GM18511 (cell line): ENCODE measurements at regions not wholly inside any gene's neighbourhood (a gene's known extent, or its start where the extent isn't known, plus 50 kb on each side); places are given as distances from the start of the nearest gene placed in this dataset.
"Not testable (repeated sequence)": the region's sequence is repeated elsewhere in the genome, so short reads cannot be mapped to it uniquely, and the experiment has no call there.

Experiments used
- ATAC-seq: cut with Tn5 transposase; IDR thresholded peaks from one replicate; pipeline ENCODE4 v1.9.1; 2021; ENCODE audit warnings: mild to moderate bottlenecking, moderate library complexity; ENCODE audit not compliant: unreplicated experiment

DNA sequence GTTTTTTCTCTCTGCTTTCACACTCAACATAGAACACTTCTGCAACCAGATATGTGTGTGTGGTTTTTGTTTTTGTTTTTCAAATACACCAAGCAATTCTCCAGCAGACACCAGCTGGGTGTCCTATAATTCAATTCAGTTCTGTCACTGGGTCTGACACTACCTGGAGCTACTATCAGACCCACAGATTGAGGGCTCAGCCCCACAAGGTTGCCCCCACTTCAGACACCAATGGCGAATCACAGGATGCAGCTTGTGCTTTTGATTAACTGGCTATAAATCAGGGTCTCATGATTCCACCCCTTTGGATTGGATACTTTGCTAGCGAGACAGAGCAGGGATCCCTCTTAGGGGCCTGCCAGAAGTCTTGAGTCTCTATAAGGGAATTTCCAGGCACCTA, 462.2 kb upstream of the NRP1 start:
- no peak for ATAC-seq

DNA sequence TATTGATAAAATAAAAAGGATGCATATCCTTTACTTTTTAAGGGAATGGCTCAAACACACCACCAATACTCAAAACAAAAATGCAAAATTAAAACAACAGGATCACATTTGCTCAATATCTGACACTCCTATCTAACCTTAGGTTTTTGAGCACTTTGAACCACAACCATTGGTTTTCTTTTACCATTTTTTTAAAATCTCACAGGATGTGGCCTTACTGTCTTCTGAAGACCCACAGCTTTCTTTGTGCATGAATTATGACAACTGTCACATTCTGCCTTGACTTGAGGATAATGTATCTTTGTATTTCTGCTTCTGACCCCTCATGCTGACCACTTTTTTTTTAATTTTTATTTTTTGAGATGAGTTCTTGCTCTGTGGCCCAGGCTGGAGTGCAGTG, 461.1 kb upstream of the NRP1 start:
- ATAC-seq: no peak

GRCh38 chr10:33794460-33794859, 460.0 kb upstream of the NRP1 start:
- no peak for ATAC-seq

- no peak for ATAC-seq
Measured at GRCh38 chr10:33793793-33794192, 459.3 kb upstream of the NRP1 start.

- ATAC-seq: no peak
Measured at GRCh38 chr10:33791272-33791660, 456.8 kb upstream of the NRP1 start.

GRCh38 chr10:33790521-33791271, 456.2 kb upstream of the NRP1 start:
- no peak for ATAC-seq

DNA sequence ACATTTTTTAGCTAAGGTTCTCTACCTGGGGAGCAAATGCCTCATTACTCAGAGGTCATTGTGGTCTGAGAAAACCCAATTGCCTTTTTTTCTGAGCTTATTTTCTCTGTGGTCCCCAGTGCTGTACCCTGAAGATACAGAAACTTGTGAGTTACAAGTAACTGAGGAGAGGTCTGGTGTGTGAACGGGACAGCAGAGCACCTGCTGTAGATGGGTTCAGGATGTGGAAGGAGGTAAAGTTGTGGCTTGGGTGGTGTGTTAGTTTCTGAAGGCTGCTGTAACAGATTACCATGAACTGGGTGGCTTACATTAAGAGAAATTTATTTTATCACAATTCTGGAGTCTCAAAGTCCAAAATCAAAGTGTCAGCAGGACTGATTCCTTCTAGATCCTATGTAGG, 449.1 kb upstream of the NRP1 start:
- ATAC-seq: no peak

DNA sequence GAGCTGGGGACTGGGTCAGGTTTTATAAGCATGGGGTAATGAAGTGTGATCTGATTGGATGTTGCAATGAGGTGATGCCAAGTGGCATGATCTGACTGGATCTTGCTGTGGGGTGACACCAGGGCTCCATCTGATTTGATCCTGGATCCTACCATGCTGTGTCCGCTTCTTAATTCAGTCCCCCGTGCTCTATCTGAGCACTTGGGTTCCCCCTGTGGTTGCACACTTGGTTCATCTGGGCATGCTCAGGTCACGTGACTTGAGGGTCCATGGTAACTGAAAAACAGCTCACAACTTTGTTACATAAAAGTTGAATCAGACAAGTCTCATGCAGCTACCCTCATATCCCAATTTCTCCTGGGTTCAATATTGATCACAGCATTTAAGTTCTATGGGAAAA, 448.6 kb upstream of the NRP1 start:
- no peak for ATAC-seq

DNA sequence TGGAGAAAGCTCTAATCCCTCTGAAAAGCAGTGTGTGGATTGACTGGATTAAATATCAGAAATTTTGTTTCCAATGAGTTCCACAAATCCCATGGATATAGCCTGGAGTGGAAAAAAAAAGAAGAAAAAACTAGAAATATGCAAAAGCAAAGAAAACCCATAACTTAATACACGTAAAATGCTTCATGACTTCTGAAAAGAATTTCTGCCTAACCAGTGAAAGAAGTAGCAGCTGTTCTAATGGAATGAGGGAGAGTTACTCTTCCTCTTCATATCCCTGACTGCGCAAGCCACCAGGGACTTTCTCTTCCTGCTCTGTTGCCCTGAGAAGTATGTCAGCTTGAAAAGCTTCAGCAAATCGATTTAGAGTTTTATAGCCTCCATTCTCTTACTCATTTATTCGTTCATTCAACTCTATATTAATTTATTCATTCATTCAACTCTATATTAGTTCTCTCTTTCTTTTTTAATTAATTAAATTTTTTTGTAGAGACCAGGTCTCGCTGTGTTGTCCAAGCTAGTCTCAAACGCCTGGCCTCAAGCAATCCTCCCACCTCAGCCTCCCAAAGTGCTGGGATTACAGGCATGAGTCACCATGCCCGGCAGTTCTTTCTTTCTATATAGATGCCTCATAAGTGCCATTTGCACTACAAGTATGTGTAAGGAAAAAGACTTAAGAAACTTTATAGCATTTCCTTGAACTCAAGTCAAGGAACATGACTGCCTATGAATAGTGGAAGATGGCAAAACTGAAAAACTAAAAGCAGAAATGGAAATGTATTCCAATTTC, 447.3 kb upstream of the NRP1 start:
- no peak for ATAC-seq

DNA sequence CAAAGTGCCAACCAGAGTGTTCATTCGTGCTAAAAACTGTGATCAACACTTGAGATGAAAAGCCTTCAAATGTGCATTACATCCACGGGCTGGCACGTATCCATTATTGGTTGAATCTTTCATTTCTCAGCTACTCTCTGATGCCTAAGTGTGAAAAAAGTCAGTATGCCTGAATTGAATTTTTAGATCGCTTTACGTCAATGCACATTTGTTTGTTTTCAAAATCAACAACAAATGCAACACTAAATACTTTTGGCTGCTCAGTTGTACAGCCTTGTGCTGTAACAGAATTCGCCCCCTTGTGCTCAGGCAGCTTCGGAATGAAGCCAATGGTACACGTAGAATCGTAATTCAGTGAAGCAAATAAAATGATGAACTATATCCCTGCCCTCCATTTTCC, 446.5 kb upstream of the NRP1 start:
- no peak for ATAC-seq

DNA sequence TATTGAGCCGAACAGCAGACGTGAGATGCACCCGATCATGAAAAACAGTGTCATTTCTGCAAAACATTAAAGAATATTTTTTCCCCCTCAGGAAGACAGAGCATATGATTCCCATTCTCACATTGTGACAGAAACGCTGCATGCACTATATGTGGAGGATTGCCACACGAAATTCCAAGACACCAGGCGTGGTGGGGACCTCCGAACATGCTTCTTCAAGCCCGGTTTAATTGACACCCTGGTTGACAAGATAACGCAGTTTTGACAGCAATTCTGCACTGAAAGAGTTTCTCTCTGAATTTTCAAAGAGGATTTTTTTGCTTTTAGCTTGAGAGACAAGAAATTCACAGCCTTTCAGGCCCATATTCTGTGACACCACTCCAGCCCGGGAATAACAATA, 442.8 kb upstream of the NRP1 start:
- no peak for ATAC-seq

DNA sequence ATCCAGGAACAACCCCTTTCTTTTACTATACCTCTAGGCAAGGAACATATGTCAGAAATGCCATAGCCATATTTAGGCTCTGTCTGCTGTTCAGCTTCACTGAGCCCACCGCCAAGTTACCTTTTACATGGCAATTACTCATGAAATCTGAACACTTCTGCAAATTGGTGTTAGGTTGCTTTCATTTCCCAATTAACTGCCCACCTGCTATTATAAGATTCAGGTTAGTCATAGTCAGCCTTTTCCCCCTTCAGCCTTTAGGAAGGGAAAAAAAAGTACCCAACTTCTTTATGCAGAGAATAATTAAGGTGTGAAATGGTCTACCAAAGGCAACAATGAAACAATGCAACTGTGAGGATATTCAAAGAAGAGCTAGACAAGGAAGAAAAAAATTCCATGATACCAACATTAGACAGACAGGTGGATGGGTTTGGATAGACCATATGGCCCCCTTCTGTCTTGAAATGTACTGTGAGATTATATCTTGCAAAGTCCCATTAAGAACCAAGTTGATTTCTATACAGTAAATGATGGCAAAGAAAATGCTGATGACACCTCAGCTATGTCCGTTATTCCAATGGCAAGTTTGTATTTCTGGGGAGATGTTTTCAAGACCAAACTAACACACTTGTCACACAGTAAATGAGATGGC, 442.1 kb upstream of the NRP1 start:
- ATAC-seq: no peak

- no peak for ATAC-seq
Measured at GRCh38 chr10:33774857-33775256, 440.4 kb upstream of the NRP1 start.

- ATAC-seq: no peak
Measured at GRCh38 chr10:33773886-33774480, 439.5 kb upstream of the NRP1 start.

GRCh38 chr10:33773253-33773573, 438.7 kb upstream of the NRP1 start:
- ATAC-seq: no peak

GRCh38 chr10:33772370-33773252, 438.1 kb upstream of the NRP1 start:
- ATAC-seq: peak; percentile 71

DNA sequence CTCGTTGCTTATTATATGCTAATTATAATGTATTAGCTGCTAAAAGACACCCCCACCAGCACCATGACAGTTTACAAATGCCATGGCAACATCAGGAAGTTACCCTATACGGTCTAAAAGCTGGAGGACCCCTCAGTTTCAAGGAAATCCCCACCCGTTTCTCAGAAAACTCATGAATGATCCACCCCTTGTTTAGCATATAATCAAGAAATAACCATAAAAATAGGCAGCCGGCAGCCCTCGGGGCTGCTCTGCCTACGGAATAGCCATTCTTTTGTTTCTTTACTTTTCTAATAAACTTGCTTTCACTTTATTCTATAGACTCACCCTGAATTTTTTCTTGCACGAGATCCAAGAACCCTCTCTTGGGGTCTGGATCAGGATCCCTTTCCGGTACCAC, 437.4 kb upstream of the NRP1 start:
- not testable (repeated sequence) for ATAC-seq

- no peak for ATAC-seq
Measured at GRCh38 chr10:33764694-33765185, 430.3 kb upstream of the NRP1 start.

- ATAC-seq: no peak
Measured at GRCh38 chr10:33760056-33760943, 425.8 kb upstream of the NRP1 start.

- ATAC-seq: no peak
Measured at GRCh38 chr10:33759191-33759590, 424.7 kb upstream of the NRP1 start.
